ENCODE measurements at regions not wholly inside any gene's neighbourhood (a gene's known extent, or its start where the extent isn't known, plus 50 kb on each side); places are given as distances from the start of the nearest gene placed in this dataset.

DNA sequence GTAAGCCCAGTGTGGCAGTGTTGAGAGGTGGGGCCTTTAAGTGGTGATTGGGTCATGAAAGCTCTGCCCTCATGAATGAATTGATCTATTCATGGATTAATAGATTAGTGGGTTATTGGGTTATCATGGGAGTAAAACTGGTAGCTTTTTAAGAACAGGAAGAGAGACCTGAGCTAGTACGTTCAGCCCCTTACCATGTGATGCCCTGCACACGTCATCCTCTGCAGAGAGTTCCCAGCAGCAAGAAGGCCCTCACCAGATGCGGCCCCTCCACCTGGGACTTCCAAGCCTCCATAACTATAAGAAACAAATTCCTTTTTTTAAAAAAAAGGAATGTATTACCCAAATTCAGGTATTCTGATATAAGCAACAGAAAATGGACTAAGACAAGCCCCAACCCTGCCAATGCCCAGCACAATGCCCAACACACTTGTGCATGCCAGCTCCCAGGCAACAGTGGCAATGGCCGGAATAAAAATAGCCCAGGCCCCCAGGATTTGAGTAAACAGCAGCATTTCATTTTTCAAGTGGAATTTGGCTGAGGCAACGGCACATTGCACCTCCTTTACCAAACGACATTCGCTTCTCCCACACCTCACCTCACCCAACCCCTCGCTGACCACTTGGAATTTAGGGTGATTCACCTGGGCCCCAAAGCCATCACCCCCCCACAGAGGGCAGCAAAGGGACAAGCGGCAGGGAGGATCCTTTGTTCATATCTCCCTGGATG lies 215.9 kb downstream of the TOMM20 start (continued):
- TF ChIP-seq ZNF695 (CRISPR knock-in tag; IDR thresholded peaks at IDR 0.05) = no peak
- TF ChIP-seq, protein P1, sequence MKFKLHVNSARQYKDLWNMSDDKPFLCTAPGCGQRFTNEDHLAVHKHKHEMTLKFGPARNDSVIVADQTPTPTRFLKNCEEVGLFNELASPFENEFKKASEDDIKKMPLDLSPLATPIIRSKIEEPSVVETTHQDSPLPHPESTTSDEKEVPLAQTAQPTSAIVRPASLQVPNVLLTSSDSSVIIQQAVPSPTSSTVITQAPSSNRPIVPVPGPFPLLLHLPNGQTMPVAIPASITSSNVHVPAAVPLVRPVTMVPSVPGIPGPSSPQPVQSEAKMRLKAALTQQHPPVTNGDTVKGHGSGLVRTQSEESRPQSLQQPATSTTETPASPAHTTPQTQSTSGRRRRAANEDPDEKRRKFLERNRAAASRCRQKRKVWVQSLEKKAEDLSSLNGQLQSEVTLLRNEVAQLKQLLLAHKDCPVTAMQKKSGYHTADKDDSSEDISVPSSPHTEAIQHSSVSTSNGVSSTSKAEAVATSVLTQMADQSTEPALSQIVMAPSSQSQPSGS (CRISPR knock-in tag; IDR thresholded peaks at IDR 0.05) = no peak
- TF ChIP-seq, protein P2, sequence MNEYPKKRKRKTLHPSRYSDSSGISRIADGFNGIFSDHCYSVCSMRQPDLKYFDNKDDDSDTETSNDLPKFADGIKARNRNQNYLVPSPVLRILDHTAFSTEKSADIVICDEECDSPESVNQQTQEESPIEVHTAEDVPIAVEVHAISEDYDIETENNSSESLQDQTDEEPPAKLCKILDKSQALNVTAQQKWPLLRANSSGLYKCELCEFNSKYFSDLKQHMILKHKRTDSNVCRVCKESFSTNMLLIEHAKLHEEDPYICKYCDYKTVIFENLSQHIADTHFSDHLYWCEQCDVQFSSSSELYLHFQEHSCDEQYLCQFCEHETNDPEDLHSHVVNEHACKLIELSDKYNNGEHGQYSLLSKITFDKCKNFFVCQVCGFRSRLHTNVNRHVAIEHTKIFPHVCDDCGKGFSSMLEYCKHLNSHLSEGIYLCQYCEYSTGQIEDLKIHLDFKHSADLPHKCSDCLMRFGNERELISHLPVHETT (CRISPR knock-in tag; conservative IDR thresholded peaks at IDR 0.05 in 1 of 2, IDR thresholded peaks at IDR 0.05 in 1 of 2) = peak in 1 of 2 experiments; percentile 35; a peak in 2 of 4 replicates
- no peak for TF ChIP-seq ELF4 (CRISPR knock-in tag; IDR thresholded peaks at IDR 0.05)
- 0 out of 2 replicates have a peak, but pooled peaks have one; percentile 21 for TF ChIP-seq BHLHE40 (IDR thresholded peaks at IDR 0.05; ENCODE audit: low read length)
- no peak for TF ChIP-seq SMARCA4 (IDR thresholded peaks at IDR 0.05)
- no peak for TF ChIP-seq CAMTA2 (CRISPR knock-in tag; conservative IDR thresholded peaks at IDR 0.05)
- TF ChIP-seq MTF1 (CRISPR knock-in tag; IDR thresholded peaks at IDR 0.05; ENCODE audit: borderline replicate concordance) = no peak
- 0 out of 2 replicates have a peak, but pooled peaks have one; percentile 42 for TF ChIP-seq LCOR (CRISPR knock-in tag; IDR thresholded peaks at IDR 0.05)
- TF ChIP-seq, protein P3, sequence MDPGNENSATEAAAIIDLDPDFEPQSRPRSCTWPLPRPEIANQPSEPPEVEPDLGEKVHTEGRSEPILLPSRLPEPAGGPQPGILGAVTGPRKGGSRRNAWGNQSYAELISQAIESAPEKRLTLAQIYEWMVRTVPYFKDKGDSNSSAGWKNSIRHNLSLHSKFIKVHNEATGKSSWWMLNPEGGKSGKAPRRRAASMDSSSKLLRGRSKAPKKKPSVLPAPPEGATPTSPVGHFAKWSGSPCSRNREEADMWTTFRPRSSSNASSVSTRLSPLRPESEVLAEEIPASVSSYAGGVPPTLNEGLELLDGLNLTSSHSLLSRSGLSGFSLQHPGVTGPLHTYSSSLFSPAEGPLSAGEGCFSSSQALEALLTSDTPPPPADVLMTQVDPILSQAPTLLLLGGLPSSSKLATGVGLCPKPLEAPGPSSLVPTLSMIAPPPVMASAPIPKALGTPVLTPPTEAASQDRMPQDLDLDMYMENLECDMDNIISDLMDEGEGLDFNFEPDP (CRISPR knock-in tag; IDR thresholded peaks at IDR 0.05) = no peak
- TF ChIP-seq ZNF707 (CRISPR knock-in tag; conservative IDR thresholded peaks at IDR 0.05) = no peak
- TF ChIP-seq, protein P4, sequence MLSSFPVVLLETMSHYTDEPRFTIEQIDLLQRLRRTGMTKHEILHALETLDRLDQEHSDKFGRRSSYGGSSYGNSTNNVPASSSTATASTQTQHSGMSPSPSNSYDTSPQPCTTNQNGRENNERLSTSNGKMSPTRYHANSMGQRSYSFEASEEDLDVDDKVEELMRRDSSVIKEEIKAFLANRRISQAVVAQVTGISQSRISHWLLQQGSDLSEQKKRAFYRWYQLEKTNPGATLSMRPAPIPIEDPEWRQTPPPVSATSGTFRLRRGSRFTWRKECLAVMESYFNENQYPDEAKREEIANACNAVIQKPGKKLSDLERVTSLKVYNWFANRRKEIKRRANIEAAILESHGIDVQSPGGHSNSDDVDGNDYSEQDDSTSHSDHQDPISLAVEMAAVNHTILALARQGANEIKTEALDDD (IDR thresholded peaks at IDR 0.05) = no peak

Measured in K562 (cell line).